ENCODE measurements at regions not wholly inside any gene's neighbourhood (a gene's known extent, or its start where the extent isn't known, plus 50 kb on each side); places are given as distances from the start of the nearest gene placed in this dataset.
"Not testable (repeated sequence)": the region's sequence is repeated elsewhere in the genome, so short reads cannot be mapped to it uniquely, and the experiment has no call there.

- no peak for DNase-seq (ENCODE audit: low read depth)
Observed at GRCh38 chr15:96182736-96183513, 147.6 kb upstream of the NR2F2 start.

GRCh38 chr15:96183514-96183850 is 147.0 kb upstream of the NR2F2 start:
- DNase-seq (ENCODE audit: low read depth), result no peak

GRCh38 chr15:96183867-96184266 is 146.6 kb upstream of the NR2F2 start:
- no peak for DNase-seq (ENCODE audit: low read depth)

- no peak for DNase-seq (ENCODE audit: low read depth)
Observed at GRCh38 chr15:96184297-96184696, 146.2 kb upstream of the NR2F2 start.

GRCh38 chr15:96186105-96186504 is 144.4 kb upstream of the NR2F2 start:
- DNase-seq (ENCODE audit: low read depth), result no peak

- DNase-seq (ENCODE audit: low read depth), result no peak
Observed at GRCh38 chr15:96187341-96188305, 142.9 kb upstream of the NR2F2 start.

- DNase-seq (ENCODE audit: low read depth), result no peak
Observed at GRCh38 chr15:96197721-96198120, 132.8 kb upstream of the NR2F2 start.

GRCh38 chr15:96199111-96199510 is 131.4 kb upstream of the NR2F2 start:
- DNase-seq (ENCODE audit: low read depth), result no peak

GRCh38 chr15:96200357-96200967 is 130.0 kb upstream of the NR2F2 start:
- DNase-seq (ENCODE audit: low read depth), result no peak

GRCh38 chr15:96201696-96202095 is 128.8 kb upstream of the NR2F2 start:
- DNase-seq (ENCODE audit: low read depth), result no peak

GRCh38 chr15:96205588-96205987 is 124.9 kb upstream of the NR2F2 start:
- DNase-seq (ENCODE audit: low read depth), result not testable (repeated sequence)

GRCh38 chr15:96207377-96208006 is 123.0 kb upstream of the NR2F2 start:
- no peak for DNase-seq (ENCODE audit: low read depth)

- no peak for DNase-seq (ENCODE audit: low read depth)
Observed at GRCh38 chr15:96209285-96209735, 121.2 kb upstream of the NR2F2 start.

- no peak for DNase-seq (ENCODE audit: low read depth)
Observed at GRCh38 chr15:96213045-96213444, 117.5 kb upstream of the NR2F2 start.

- DNase-seq (ENCODE audit: low read depth), result no peak
Observed at GRCh38 chr15:96213896-96214295, 116.6 kb upstream of the NR2F2 start.

GRCh38 chr15:96216481-96216880 is 114.0 kb upstream of the NR2F2 start:
- not testable (repeated sequence) for DNase-seq (ENCODE audit: low read depth)

GRCh38 chr15:96217983-96218382 is 112.5 kb upstream of the NR2F2 start:
- no peak for DNase-seq (ENCODE audit: low read depth)

GRCh38 chr15:96218623-96219455 is 111.7 kb upstream of the NR2F2 start:
- DNase-seq (ENCODE audit: low read depth), result no peak

- DNase-seq (ENCODE audit: low read depth), result no peak
Observed at GRCh38 chr15:96219681-96220080, 110.8 kb upstream of the NR2F2 start.

- DNase-seq (ENCODE audit: low read depth), result no peak
Observed at GRCh38 chr15:96220657-96221056, 109.8 kb upstream of the NR2F2 start.

GRCh38 chr15:96222981-96223380 is 107.5 kb upstream of the NR2F2 start:
- no peak for DNase-seq (ENCODE audit: low read depth)
